Skeletal muscle cell (primary cell): ENCODE measurements at regions not wholly inside any gene's neighbourhood (a gene's known extent, or its start where the extent isn't known, plus 50 kb on each side); places are given as distances from the start of the nearest gene placed in this dataset.

Experiments used
- DNase-seq: peaks from one replicate; pipeline ENCODE4 v3.0.0-alpha.2; 2010; ENCODE audit warnings: low read depth
- H3K4me3 ChIP-seq: 2 replicates; pipeline ENCODE4 v1.5.1; 2011; ENCODE audit warnings: low read depth, mild to moderate bottlenecking, control low read depth, low read length, moderate library complexity

DNA sequence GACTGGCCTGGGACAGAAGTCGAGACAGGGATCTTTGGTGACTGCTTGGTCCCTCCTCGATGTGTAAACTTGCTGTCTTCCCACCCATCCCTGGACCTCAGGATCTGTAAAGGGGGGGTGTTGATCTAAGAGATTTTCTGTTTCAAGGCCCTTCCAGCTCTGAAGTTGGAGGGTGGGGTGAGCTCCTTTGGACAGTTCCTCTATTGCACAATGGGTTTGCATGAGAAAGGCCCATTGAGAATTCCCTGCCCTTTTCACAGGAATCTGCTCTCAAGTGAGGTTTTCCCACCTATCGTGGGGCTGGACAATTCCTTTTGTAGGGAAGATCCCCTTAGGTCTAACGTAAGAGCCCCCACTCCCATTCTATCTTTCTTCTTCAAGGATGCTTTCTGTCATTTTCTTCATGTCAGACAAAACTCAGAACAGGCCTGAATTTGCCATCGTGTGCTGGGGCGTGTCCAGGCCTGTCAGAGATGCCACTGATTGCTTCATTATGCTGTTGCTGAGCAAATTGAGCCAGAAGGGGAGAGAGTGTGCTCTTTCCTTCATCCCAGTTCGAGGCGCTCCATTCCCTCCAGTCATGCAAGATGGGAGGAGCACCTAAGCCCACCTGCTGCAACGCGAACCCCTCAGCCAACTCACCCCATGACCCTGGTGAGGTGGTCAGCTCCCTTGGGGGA is 149.9 kb upstream of the IGSF21 start:
- no peak for DNase-seq
- no peak overlapping the region for H3K4me3 ChIP-seq

- DNase-seq: no peak
These were observed 148.9 kb upstream of the IGSF21 start for GRCh38 chr1:17958704-17959103.

GRCh38 chr1:17963513-17963912 is 144.1 kb upstream of the IGSF21 start:
- H3K4me3 ChIP-seq: no peak overlapping the region
- no peak for DNase-seq

More at GRCh38 chr1:17958704-17959103, 148.9 kb upstream of the IGSF21 start:
- no peak overlapping the region for H3K4me3 ChIP-seq

- no peak for DNase-seq
- no peak overlapping the region for H3K4me3 ChIP-seq
These were observed 142.0 kb upstream of the IGSF21 start for GRCh38 chr1:17965515-17966100.

DNA sequence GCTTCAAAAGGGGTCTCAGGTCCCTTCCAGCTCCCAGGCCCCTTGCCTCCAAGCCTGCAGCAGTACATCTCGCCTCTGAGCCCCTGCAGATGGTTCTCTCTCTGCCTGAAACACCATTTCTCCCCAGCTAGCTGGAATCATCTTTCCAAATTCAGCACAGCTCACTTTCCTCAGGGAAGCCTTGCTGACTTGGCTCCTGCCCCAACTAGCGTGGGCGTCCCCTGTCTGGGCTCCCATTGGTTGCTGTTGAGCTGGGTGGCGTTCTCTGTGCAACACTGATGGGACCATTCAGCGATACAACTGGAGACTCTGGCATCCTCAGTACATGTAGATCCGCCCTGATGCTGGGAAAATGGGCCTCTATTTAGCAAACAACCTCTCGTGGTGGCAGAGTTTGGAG is 141.3 kb upstream of the IGSF21 start:
- no peak for DNase-seq
- no peak overlapping the region for H3K4me3 ChIP-seq

DNA sequence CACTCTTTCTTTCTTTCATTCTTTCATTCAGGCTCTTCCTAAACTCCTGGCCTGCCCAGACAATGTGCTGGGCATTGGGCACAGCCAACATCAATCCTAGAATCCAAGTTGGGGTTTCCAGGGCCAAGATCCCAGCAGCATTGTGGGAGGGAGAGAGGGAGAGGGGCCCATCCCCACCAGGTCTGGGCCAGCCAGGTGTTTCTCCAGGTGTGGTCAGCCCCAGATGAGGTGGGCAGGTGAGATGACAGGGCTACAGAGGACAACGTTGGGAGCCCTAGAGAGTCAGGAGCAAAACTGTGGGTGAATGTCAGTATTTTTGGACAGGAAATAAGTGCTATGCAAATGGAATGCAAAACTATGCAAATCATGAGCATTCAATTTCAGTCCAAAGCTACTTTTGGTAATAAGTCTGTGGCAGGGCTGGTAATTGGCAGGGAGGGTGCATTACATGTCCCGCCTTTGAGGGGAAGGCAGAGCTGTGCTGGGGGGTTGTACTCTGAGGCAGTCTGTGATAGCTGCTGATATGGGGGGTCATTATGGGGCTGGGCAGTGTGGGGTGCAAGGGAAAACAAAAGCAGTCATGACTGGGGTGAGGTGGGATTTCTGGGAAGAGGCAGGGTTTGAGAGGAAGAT is 139.9 kb upstream of the IGSF21 start:
- H3K4me3 ChIP-seq: no peak overlapping the region
- no peak for DNase-seq

DNA sequence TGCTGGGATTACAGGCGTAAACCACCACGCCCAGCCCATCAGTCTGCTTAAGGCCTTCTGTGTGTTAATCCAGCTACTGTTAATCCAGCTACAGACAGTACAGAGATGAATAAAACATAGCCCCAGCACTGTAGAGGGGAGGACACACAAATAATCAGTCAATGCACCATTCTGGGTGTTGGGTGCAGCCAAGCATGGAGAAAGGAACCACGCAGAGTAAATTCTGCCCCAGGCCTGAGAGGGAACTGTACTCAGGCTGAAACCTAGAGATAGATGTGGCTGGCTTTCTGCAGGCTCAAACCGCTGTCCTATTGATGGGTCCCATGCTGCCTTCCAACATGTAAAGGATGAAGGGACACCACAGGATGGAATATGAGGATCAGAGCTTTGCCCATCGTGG is 136.8 kb upstream of the IGSF21 start:
- no peak overlapping the region for H3K4me3 ChIP-seq
- DNase-seq: no peak

GRCh38 chr1:17973694-17974093 is 133.9 kb upstream of the IGSF21 start:
- DNase-seq: no peak
- H3K4me3 ChIP-seq: no peak overlapping the region

- H3K4me3 ChIP-seq: no peak overlapping the region
- no peak for DNase-seq
These were observed 130.7 kb upstream of the IGSF21 start for GRCh38 chr1:17976854-17977253.

- no peak overlapping the region for H3K4me3 ChIP-seq
- no peak for DNase-seq
These were observed 129.6 kb upstream of the IGSF21 start for GRCh38 chr1:17978016-17978415.

DNA sequence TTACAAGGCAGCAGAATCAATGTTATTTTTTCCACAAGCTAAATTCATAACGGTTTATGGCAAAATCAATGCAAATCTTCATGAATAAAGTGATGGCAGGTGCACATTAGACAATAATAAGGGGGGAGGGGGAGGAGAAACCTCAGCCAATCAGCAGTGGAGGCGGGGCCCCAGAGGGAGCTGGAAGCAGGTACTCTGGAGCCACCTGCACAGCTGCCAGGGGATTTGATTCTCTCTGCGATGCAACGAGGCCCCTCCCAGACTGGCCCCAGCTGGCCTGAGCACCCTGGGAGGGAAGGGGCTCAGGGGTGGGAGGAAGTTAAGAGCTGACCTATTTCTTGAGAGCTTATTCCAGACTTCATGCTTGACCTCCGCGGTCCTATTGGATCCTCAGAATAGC is 127.8 kb upstream of the IGSF21 start:
- no peak overlapping the region for H3K4me3 ChIP-seq

GRCh38 chr1:17982197-17982596 is 125.4 kb upstream of the IGSF21 start:
- DNase-seq: no peak
- no peak overlapping the region for H3K4me3 ChIP-seq

More for the DNA sequence above, 127.8 kb upstream of the IGSF21 start:
- no peak for DNase-seq

- H3K4me3 ChIP-seq: no peak overlapping the region
- DNase-seq: no peak
These were observed 123.0 kb upstream of the IGSF21 start for GRCh38 chr1:17984583-17984982.

DNA sequence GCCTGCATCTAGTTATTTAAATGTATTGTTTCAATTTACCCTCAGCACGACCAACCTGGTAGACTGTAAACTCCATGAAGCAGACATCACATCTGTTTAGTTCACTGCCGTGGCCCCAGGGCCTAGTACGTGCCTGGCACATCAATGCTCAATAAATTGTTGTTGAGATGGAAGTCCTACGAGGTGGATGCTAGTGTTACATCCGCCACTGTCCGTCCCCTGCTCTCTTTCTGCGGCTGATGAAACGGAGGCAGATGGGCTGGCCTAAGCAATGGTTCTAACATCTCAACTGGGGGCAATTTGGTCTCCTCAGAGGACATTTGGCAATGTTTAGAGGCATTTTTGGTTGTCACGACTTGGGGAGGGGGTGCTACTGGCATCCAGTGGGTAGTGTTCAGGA is 121.4 kb upstream of the IGSF21 start:
- DNase-seq: no peak
- H3K4me3 ChIP-seq: no peak overlapping the region

DNA sequence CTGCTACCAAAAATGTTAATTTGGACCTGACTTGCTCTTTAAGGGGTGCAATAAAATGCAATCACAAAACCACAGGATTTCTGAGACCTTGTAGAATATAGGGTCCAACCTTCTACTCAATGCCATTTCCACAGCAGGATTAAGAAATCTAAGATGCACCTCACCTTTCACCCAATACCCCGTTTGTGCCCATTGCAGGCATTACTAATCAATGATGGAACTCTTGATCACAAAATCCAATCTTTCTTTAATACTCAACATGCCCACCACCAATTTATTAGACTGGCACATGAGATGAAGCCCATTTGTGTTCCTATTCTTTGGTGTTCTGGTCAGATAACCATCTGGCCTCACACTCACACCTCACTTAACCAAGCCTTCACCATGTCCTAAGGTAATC is 117.2 kb upstream of the IGSF21 start:
- H3K4me3 ChIP-seq: no peak overlapping the region
- DNase-seq: no peak

GRCh38 chr1:17991996-17992395 is 115.6 kb upstream of the IGSF21 start:
- no peak overlapping the region for H3K4me3 ChIP-seq
- DNase-seq: no peak

GRCh38 chr1:17992800-17993199 is 114.8 kb upstream of the IGSF21 start:
- DNase-seq: no peak
- no peak overlapping the region for H3K4me3 ChIP-seq

GRCh38 chr1:17994046-17994445 is 113.6 kb upstream of the IGSF21 start:
- no peak overlapping the region for H3K4me3 ChIP-seq
- no peak for DNase-seq

DNA sequence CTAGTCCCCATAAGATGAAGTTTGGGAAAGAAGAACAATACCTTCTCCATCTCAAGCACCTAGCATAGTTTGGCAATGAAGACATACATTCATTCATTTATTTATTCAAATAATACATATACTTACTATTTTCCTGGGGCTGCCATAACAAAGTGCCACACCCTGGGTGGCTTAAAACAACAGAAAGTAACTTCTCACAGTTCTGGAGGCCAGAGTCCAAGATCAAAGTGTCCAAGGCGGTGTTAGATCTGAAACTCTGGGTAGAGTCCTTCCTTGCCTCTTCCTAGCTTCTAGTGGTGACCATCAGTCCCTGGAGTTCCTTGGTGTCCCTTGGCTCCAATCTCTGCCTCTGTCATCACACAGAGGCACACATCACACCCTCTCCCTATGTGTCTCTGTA is 112.1 kb upstream of the IGSF21 start:
- H3K4me3 ChIP-seq: no peak overlapping the region
- no peak for DNase-seq

DNA sequence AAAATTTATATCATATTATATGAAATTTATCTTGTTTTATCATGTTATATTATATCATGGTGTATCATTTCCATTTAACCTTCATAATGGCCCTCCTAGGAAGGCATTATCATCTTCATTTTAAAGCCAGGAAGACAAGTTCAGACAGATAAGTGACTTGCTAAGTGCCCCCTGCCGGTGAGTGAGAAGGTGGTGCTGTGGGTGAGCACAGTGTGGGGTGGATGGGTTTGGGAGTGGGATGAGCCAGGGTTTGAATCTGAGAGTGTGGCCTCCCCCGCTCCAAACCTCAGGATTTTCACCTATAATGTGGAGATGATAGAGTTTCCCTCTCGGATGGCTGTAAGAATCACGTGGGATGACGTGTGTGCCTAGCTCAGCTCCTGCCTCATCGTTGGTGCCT is 108.7 kb upstream of the IGSF21 start:
- H3K4me3 ChIP-seq: no peak overlapping the region
- no peak for DNase-seq

- no peak for DNase-seq
- H3K4me3 ChIP-seq: no peak overlapping the region
These were observed 107.7 kb upstream of the IGSF21 start for GRCh38 chr1:17999884-18000283.
